ENCODE measurements at regions not wholly inside any gene's neighbourhood (a gene's known extent, or its start where the extent isn't known, plus 50 kb on each side); places are given as distances from the start of the nearest gene placed in this dataset.
"Not testable (repeated sequence)": the region's sequence is repeated elsewhere in the genome, so short reads cannot be mapped to it uniquely, and the experiment has no call there.

GRCh38 chr5:94025788-94026473 is 284.5 kb upstream of the POU5F2 start:
- no peak for DNase-seq

GRCh38 chr5:94024620-94025019 is 283.2 kb upstream of the POU5F2 start:
- no peak for DNase-seq

- no peak for DNase-seq
These were observed 282.7 kb upstream of the POU5F2 start for GRCh38 chr5:94024101-94024500.

DNA sequence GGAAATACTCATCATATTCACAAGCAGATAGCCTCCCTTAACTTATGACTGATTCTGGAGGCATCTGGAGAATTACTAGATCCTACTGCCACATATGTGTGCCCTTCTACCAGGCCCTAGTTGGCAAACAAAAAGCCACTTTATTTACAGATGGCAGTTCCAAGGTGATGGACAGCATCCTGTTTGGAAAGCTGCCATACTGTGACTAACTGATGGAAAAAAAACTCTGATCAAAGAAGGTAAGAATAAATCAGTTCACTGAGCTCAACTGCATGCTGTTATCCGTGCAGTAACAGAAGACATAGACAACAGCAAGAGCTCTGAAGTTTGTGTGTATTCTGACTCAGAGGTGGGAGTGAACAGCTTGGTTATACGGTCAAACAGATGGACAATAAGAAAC is 279.8 kb upstream of the POU5F2 start:
- DNase-seq = no peak

DNA sequence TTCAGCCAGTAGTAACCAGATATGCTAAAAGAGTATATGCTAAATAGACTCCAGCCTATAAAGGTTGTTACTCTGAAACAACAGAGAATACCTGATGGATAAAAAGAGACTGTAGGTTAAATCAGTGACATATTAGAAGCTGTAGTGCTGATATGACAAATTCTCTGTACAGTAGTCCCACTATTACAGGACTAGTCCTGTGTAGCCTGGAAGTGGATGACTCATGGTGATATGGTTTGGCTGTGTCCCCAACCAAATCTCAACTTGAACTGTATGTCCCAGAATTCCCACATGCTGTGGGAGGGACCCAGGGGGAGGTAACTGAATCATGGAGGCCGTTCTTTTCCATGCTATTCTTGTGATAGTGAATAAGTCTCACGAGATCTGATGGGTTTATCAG is 276.2 kb upstream of the POU5F2 start:
- DNase-seq = no peak

DNA sequence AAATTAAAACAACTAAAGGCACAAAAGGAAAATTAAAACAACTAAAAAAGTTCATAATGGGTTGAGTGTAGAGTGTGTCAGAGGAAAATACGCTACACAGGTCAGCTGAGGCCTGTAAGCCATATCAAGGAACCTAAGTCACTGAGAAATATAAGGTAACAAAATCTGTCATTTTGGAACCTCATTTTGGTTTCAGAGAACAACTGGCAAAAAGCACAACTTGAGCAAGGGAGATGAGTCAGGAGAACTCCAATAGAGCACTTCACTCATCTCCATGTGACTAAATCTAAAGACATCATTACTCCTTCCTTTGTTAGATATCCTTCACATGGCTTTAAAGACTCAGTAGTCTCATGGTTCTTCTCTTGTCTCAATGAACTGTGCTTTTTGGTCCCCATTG is 269.4 kb upstream of the POU5F2 start:
- DNase-seq = no peak

- no peak for DNase-seq
These were observed 267.8 kb upstream of the POU5F2 start for GRCh38 chr5:94009161-94009560.

DNA sequence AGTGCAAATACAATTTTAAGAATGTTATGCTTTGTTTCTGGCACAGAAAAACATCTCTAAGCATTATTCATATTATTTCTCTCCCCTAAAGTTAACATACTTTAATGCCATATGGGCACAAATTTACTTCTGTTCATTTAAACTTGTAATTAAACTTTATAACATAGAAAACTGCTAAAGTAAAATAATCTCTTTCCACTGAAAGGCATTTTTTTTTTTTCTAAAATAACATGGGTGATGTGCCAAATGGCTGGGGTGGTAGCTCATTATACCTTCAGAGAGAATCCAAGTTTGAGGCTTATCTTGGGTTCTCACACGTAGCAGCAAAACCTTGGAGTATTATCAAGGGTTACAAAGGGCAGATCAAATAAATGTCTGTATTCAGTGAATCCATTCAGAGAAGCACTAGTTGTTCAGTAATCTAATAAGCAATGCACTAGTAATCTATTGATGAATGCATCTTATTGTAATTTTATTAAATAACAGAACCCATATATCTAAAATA is 257.6 kb upstream of the POU5F2 start:
- no peak for DNase-seq

DNA sequence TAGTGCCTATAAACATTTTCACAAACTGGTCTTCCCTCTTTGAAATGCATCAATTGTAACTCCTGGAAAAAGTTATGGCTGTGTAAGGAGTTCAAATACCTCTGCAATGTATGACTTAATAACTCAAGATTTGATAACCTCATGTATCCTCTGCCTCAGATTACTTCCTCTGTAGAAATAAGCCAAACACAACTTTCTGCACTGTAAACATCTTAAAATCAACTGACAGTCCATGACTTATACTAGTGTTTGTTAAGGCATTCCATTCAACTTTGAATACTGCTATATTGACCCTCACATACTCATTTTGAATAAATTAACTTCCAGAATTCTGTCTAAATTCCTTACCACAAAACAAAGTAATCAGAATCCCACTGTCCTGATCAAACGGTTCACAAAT is 256.2 kb upstream of the POU5F2 start:
- no peak for DNase-seq

GRCh38 chr5:93995126-93995621 is 253.8 kb upstream of the POU5F2 start:
- no peak for DNase-seq

GRCh38 chr5:93993161-93993560 is 251.8 kb upstream of the POU5F2 start:
- DNase-seq = no peak

GRCh38 chr5:93990504-93991070 is 249.2 kb upstream of the POU5F2 start:
- DNase-seq = no peak

DNA sequence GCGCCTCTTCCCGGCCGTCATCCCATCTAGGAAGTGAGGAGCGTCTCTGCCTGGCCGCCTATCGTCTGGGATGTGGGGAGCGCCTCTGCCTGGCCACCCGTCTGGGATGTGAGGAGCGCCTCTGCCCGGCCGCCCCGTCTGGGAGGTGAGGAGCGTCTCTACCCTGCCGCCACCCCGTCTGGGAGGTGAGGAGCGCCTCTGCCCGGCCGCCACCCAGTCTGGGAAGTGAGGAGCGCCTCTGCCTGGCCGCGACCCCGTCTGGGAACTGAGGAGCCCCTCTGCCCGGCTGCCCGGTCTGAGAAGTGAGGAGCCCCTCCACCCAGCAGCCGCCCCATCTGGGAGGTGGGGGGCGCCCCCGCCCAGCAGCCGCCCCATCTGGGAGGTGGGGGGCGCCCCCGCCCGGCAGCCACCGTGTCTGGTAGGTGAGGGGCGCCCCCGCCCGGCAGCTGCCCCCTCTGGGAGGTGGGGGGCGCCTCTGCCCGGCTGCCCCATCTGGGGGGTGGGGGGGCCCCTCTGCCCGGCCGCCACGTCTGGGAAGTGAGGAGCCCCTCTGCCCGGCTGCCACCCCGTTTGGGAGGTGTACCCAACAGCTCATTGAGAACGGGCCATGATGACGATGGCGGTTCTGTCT is 244.7 kb upstream of the POU5F2 start:
- DNase-seq = not testable (repeated sequence)

GRCh38 chr5:93978222-93978621 is 236.8 kb upstream of the POU5F2 start:
- no peak for DNase-seq

DNA sequence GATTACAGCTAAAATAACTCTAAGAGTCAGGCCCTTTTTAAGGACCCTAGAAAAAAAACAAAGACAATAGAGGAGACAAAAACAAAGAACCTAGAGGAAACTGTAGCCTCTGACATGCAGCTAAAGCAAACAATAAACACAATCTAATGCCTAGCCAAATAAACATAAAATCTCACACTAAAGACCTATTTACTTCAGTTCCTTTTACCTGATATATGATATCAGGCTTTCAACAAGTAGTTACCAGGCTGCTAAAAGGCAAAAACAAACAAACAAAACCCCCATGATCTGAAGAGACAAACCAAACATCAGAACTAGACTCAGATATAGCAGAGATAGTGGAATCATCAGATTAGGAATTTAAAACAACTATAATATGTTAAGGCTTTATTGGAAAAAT is 226.5 kb upstream of the POU5F2 start:
- no peak for DNase-seq

GRCh38 chr5:93964421-93964820 is 223.0 kb upstream of the POU5F2 start:
- DNase-seq = no peak

GRCh38 chr5:93960042-93960441 is 218.6 kb upstream of the POU5F2 start:
- DNase-seq = no peak

- no peak for DNase-seq
These were observed 214.6 kb upstream of the POU5F2 start for GRCh38 chr5:93956006-93956405.

DNA sequence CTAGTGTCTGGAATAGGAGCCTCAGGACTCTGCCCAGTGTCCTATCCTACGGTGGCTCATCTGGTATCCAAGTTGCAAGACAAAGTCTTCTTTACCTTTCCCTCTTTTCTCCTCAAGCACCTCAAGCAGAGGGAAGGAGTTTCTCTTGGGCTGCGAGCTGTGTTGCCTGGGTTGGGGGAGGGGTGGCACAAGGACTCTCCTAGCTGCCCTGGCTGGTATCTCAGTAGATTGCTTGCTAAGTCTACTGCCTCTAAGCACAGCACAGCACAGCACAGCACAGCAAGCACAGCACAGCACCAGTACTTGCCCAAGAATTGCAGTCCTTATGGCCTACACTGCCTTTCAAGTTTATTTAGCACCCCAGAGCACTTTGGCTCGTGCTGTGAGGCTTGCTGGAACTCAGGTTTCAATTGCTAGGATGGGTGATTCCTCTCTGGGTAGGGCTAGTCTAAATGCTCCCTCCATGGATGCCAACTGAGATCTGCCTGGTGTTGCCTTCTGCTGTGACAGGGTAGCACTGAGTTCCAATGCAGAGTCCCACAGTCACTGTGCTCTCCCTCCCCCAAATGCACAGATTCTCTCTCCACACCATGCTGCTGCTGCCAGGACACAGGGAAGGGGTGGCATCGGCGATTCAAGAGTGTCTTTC is 213.1 kb upstream of the POU5F2 start:
- DNase-seq = no peak

GRCh38 chr5:93953442-93953841 is 212.0 kb upstream of the POU5F2 start:
- no peak for DNase-seq

DNA sequence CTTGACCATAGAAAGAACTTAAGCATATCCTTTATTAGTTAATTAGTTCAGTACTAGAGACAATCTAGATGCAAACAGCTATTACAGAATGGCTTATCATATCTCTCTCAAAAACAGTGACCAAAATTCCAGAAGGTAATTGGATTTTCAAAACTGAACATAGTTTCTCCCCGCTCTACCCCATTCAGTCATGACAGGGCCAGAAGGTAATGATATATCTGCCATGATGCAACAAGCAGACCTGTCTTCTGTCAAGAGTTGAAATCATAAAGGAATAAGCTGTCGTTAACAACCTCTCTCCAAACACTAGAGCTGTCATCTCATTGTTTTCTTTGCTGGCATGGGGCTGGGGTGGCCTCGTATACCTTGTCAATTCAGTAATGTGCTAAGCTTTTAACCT is 200.5 kb upstream of the POU5F2 start:
- no peak for DNase-seq

DNA sequence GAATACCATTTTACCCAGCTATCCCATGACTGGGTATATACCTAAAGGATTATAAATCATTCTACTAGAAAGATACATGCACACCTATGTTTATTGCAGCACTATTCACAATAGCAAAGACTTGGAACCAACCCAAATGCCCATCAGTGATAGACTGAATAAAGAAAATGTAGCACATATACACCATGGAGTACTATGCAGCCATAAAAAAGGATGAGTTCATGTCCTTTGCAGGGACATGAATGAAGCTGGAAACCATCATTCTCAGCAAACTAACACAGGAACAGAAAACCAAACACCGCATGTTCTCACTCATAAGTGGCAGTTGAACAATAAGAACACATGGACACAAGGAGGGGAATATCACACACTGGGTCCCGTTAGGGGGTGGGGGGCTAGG is 191.9 kb upstream of the POU5F2 start:
- not testable (repeated sequence) for DNase-seq

DNA sequence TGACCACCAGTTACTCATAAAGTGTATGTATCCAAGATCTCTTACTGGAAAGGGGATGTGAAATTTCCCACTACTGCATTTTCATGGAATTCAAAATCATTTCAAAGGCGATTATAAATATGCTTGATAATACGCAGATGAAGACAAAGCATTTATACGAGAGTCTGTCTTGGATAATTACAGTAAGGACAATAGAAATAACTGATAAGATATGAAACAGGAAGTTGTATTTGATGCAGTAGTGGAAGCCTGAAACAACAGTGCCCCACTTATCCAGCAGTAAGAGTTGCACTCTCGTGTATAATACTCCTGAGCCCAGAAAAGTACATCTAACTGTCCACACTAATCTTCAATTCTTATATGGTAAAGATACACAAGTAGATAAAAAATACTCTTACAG is 188.7 kb upstream of the POU5F2 start:
- DNase-seq = no peak
